Esophagus squamous epithelium (tissue), 5 donors: ENCODE measurements at regions not wholly inside any gene's neighbourhood (a gene's known extent, or its start where the extent isn't known, plus 50 kb on each side); places are given as distances from the start of the nearest gene placed in this dataset.
"Not testable (repeated sequence)": the region's sequence is repeated elsewhere in the genome, so short reads cannot be mapped to it uniquely, and the experiment has no call there.

Experiments
- DNase-seq: peaks from one replicate; lab custom pipeline; 2025; lab: John Stamatoyannopoulos, UW
- H3K27ac ChIP-seq, 4 donors: fragments of 200-600 bp; sonication (generic); one replicate each; pipeline ENCODE4 v1.5.1; 2016 to 2019; ENCODE audit warnings: mild to moderate bottlenecking in 1 of 4
- H3K27me3 ChIP-seq, 4 donors: fragments of 200-600 bp; sonication (generic); 1 replicate in 3 of 4; 2 replicates in 1 of 4; pipeline versions ENCODE4 v1.5.1 to v1.6.0; 2017 to 2021; ENCODE audit warnings: antibody characterized with exemption in 1 of 4
- H3K36me3 ChIP-seq, 3 donors: fragments of 200-600 bp; sonication (generic); one replicate each; pipeline ENCODE4 v1.5.1; 2016 to 2019
- H3K4me1 ChIP-seq, 3 donors: fragments of 200-600 bp; sonication (generic); one replicate each; pipeline ENCODE4 v1.5.1; 2017 to 2019
- H3K4me3 ChIP-seq, 4 donors: fragments of 200-600 bp; sonication (generic); 1 replicate in 3 of 4; 2 replicates in 1 of 4; pipeline ENCODE4 v1.5.1; 2016 to 2019; ENCODE audit warnings: mild to moderate bottlenecking in 2 of 4, moderate library complexity in 1 of 4
- H3K9me3 ChIP-seq, 3 donors: fragments of 200-600 bp; sonication (generic); one replicate each; pipeline ENCODE4 v1.5.1; 2016 to 2019
- POLR2A ChIP-seq, 4 donors: fragments of 450-650 bp; IDR thresholded peaks; one replicate each; pipeline ENCODE4 v1.6.1; 2017; ENCODE audit warnings: antibody characterized with exemption in 4 of 4, mild to moderate bottlenecking in 4 of 4, moderate library complexity in 3 of 4
- WGBS, 2 donors: methylation state at CpG; one replicate each; pipeline ENCODE4 v1.1.5; 2018; 5-methylcytosine and 5-hydroxymethylcytosine counted together
- intact Hi-C: fragments of 100-400 bp; cut with DNase I; formaldehyde crosslinking; loops from one replicate; pipeline ENCODE4 v1.15.0; 2022
- TF ChIP-seq, protein P1 (sequence below), 6 experiments: fragments of 450-650 bp in 4 of 6; fragments of 200-600 bp in 2 of 6; sonication (generic) in 2 of 6; IDR thresholded peaks; one replicate each; pipeline ENCODE4 v1.5.1; 2016 to 2019; ENCODE audit warnings: antibody characterized with exemption in 6 of 6, mild to moderate bottlenecking in 4 of 6, moderate library complexity in 4 of 6
- donor health status: DM: yes; HTN: yes; CAD: no.

DNA sequence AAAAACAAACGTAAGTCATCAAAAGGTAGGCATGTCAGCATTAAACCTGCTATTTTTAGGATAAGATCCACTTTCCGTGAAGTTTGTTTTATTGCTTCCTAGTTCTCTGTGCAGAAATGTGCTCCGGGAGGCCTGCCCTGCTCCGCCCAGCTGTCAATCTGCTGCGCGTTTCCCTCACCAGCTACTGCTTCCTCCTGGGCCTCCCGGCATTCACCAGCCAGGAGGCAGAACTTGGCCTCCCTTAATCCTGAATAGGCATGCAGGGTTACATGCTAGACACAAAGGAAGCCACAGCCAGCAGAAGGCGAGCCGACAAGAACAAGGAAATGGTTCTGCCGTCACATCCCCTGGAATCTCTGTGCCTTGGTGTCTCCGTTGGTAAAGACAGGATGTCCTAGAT, 386.2 kb downstream of the IRS2 start:
- H3K9me3 ChIP-seq: no peaks in the 10 kb centered on the region
- intact Hi-C loops: no loop called here
- DNase-seq: no peak
- no peak overlapping the region for H3K27ac ChIP-seq
- WGBS, 2 donors: 42 to 55% methylated on average over 10 to 11 of the region's 11 CpGs
- TF ChIP-seq, protein P1, sequence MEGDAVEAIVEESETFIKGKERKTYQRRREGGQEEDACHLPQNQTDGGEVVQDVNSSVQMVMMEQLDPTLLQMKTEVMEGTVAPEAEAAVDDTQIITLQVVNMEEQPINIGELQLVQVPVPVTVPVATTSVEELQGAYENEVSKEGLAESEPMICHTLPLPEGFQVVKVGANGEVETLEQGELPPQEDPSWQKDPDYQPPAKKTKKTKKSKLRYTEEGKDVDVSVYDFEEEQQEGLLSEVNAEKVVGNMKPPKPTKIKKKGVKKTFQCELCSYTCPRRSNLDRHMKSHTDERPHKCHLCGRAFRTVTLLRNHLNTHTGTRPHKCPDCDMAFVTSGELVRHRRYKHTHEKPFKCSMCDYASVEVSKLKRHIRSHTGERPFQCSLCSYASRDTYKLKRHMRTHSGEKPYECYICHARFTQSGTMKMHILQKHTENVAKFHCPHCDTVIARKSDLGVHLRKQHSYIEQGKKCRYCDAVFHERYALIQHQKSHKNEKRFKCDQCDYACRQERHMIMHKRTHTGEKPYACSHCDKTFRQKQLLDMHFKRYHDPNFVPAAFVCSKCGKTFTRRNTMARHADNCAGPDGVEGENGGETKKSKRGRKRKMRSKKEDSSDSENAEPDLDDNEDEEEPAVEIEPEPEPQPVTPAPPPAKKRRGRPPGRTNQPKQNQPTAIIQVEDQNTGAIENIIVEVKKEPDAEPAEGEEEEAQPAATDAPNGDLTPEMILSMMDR (IDR thresholded peaks at IDR 0.05): no peak
- TF ChIP-seq POLR2A (IDR thresholded peaks at IDR 0.05): no peak
- no peaks in the 10 kb centered on the region for H3K4me1 ChIP-seq
- no peaks in the 10 kb centered on the region for H3K36me3 ChIP-seq
- H3K27me3 ChIP-seq: no peaks in the 10 kb centered on the region
- no peak overlapping the region for H3K4me3 ChIP-seq

DNA sequence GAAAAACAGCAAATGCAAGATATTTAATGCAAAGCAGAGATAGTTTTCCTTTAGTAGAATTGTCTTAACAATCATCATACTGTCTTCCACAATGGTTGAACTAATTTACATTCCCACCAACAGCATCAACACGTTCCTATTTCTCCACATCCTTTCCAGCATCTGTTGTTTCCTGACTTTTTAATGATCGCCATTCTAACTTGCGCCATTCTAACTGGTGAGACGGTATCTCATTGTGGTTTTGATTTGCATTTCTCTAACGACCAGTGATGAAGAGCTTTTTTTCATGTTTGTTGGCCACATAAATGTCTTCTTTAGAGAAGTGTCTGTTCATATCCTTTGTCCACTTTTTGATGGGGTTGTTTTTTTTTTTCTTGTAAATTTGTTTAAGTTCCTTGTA, 388.3 kb downstream of the IRS2 start:
- H3K9me3 ChIP-seq, H3K36me3 ChIP-seq, H3K4me3 ChIP-seq, H3K27me3 ChIP-seq, H3K27ac ChIP-seq, intact Hi-C loops, DNase-seq, H3K4me1 ChIP-seq: not testable (repeated sequence)
- 68 to 75% methylated on average over 5 of the region's 5 CpGs for WGBS, 2 donors

DNA sequence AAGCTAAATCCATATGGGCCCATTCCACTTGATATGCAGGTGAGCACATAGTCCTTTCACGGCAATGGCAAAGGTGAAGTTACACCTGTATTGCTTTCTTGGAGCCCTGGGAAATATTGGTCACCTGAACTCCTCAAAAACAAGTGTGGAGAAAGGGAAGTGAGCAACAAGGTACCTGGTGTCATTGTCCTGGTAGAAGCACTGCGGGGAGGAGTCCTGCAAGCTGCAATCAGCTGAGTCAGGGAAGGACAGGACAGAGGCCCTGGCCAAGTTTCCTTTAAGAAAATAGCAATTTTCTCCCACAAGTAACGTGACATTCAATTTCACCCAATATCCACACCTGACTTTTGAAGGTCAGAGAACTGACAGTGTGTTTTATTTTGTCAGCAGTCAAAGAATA, 389.1 kb downstream of the IRS2 start:
- TF ChIP-seq, protein P1 (IDR thresholded peaks at IDR 0.05): no peak
- TF ChIP-seq POLR2A (IDR thresholded peaks at IDR 0.05): no peak
- Histone ChIP-seq H3K27me3 (no peaks in the 10 kb centered on the region), H3K27ac (no peak overlapping the region), H3K9me3 (no peaks in the 10 kb centered on the region), H3K4me1 (no peaks in the 10 kb centered on the region), H3K4me3 (no peak overlapping the region), H3K36me3 (no peaks in the 10 kb centered on the region)
- no peak for DNase-seq
- 73 to 83% methylated on average over 3 of the region's 3 CpGs for WGBS, 2 donors
- intact Hi-C loops: no loop called here

DNA sequence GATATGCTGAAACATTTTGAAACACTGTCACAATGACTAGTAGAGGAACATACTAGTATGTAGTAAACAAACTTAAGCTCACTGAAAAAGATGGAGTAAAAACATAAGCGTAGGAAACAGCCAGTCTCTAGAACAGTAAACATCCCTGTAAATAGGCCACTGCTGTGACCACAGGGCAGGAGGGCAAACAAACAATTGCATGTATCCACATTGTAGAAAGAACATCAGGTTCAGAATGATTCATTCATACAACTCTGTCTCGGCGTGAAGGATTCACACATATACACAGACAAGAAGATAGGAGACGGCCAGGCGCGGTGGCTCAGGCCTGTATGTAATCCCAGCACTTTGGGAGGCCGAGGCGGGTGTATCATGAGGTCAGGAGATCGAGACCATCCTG, 390.1 kb downstream of the IRS2 start:
- no peaks in the 10 kb centered on the region for H3K9me3 ChIP-seq
- H3K27me3 ChIP-seq: no peaks in the 10 kb centered on the region
- no peaks in the 10 kb centered on the region for H3K36me3 ChIP-seq
- no peak for TF ChIP-seq POLR2A (IDR thresholded peaks at IDR 0.05)
- TF ChIP-seq, protein P1 (IDR thresholded peaks at IDR 0.05): no peak
- no peaks in the 10 kb centered on the region for H3K4me1 ChIP-seq
- no peak overlapping the region for H3K27ac ChIP-seq
- 75 to 80% methylated on average over 5 to 9 of the region's 9 CpGs for WGBS, 2 donors
- no peak overlapping the region for H3K4me3 ChIP-seq
- intact Hi-C loops: no loop called here
- no peak for DNase-seq

DNA sequence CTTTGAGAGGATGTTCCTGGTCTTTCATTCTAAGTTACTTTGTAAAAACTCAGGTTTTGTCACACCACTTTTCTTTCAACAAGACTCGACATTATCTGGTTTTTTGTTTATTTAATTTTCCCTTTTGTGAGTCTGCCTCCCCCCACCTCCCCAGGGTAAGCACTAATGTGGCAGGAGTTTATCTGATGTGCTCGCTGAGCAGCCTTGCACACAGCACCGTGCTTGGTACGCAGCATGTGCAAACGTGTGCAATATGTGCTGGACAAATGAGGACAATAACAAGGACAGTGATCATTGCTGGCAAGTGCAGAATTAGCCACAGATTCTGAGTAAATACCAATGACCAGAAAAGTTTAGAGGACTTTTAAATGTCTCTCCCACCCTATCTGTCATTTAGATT, 391.4 kb downstream of the IRS2 start:
- no peaks in the 10 kb centered on the region for H3K9me3 ChIP-seq
- no peaks in the 10 kb centered on the region for H3K36me3 ChIP-seq
- 41 to 62% methylated on average over 4 to 5 of the region's 5 CpGs for WGBS, 2 donors
- intact Hi-C loops: no loop called here
- TF ChIP-seq, protein P1 (IDR thresholded peaks at IDR 0.05): no peak
- no peak for TF ChIP-seq POLR2A (IDR thresholded peaks at IDR 0.05)
- H3K27ac ChIP-seq: no peak overlapping the region
- no peak overlapping the region for H3K4me3 ChIP-seq
- DNase-seq: no peak
- H3K4me1 ChIP-seq: no peaks in the 10 kb centered on the region
- H3K27me3 ChIP-seq: no peaks in the 10 kb centered on the region

DNA sequence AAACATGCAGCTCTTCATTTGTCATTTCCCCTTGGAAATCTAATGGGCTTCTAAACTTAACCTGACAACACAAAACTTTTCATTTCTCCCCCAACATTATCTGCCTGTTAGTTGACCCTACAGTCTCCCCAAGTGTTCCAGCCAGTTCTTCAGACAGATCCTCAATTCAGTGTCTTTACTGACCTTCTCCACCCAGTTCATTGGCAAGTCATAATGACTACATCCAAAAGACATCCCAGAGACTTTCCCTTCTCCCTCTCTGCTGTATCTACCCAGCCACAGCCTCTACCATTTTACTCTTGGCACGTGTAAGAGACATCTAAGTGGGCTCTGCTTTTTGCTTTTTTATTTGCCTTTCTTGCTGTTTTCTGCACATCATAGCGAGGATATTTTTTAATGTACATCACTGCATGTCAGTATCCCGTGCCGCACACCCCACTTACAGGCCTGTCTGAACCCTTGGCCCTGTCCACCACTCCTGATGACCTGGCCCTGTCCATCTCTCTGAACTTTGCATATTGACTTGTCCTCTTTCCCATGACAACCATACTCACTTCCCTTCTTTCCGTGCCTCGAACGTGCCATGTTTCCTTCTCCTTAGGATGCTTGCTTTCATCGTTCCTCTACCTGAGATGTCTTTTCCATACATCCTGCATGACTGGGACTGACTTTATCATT, 391.9 kb downstream of the IRS2 start:
- Histone ChIP-seq H3K4me1 (no peaks in the 10 kb centered on the region), H3K27me3 (no peaks in the 10 kb centered on the region), H3K27ac (no peak overlapping the region), H3K4me3 (no peak overlapping the region), H3K36me3 (no peaks in the 10 kb centered on the region), H3K9me3 (no peaks in the 10 kb centered on the region)
- DNase-seq: no peak
- WGBS, 2 donors: 79 to 80% methylated on average over 8 of the region's 8 CpGs
- TF ChIP-seq, protein P1 (IDR thresholded peaks at IDR 0.05): no peak
- no peak for TF ChIP-seq POLR2A (IDR thresholded peaks at IDR 0.05)
- intact Hi-C loops: no loop called here
